H9 (cell line): ENCODE measurements at regions not wholly inside any gene's neighbourhood (a gene's known extent, or its start where the extent isn't known, plus 50 kb on each side); places are given as distances from the start of the nearest gene placed in this dataset.

Source experiments
- DNase-seq: peaks from one replicate; pipeline ENCODE4 v3.0.0-alpha.2; 2017
- H2AFZ ChIP-seq: one replicate; pipeline ENCODE4 v1.6.1; 2013; ENCODE audit warnings: mild to moderate bottlenecking, low read length, control low read depth, moderate library complexity
- H2AK5ac ChIP-seq: 2 replicates; pipeline ENCODE4 v1.6.1; 2013; ENCODE audit warnings: low read length, control low read depth, mixed read lengths; ENCODE audit not compliant: insufficient read length
- H2BK120ac ChIP-seq: one replicate; pipeline ENCODE4 v1.6.1; 2013; ENCODE audit warnings: low read depth, mild to moderate bottlenecking, low read length, control low read depth, inconsistent platforms; ENCODE audit not compliant: poor library complexity, severe bottlenecking
- H2BK12ac ChIP-seq: 2 replicates; pipeline ENCODE4 v1.6.1; 2013; ENCODE audit warnings: low read length, control low read depth, mixed read lengths, low read depth; ENCODE audit not compliant: insufficient read length
- H2BK15ac ChIP-seq: 2 replicates; pipeline ENCODE4 v1.6.1; 2013; ENCODE audit warnings: low read depth, low read length, control low read depth
- H2BK20ac ChIP-seq: one replicate; pipeline ENCODE4 v1.6.1; 2013; ENCODE audit warnings: low read depth, mild to moderate bottlenecking, low read length, control low read depth, inconsistent platforms; ENCODE audit not compliant: poor library complexity, severe bottlenecking
- H2BK5ac ChIP-seq: 2 replicates; pipeline ENCODE4 v1.6.1; 2013; ENCODE audit warnings: low read length, control low read depth, mixed read lengths; ENCODE audit not compliant: insufficient read length
- H3K14ac ChIP-seq: 2 replicates; pipeline ENCODE4 v1.6.1; 2013; ENCODE audit warnings: low read length, control low read depth; ENCODE audit not compliant: insufficient read depth
- H3K18ac ChIP-seq: 2 replicates; pipeline ENCODE4 v1.6.1; 2013; ENCODE audit warnings: low read depth, mild to moderate bottlenecking, mixed read lengths, low read length, control low read depth; ENCODE audit not compliant: insufficient read length
- H3K23ac ChIP-seq: 2 replicates; pipeline ENCODE4 v1.6.1; 2013; ENCODE audit warnings: low read length, control low read depth, mixed read lengths, low read depth; ENCODE audit not compliant: insufficient read length
- H3K23me2 ChIP-seq: 2 replicates; pipeline ENCODE4 v1.6.1; 2013; ENCODE audit warnings: low read depth, mild to moderate bottlenecking, mixed read lengths, low read length, control low read depth; ENCODE audit not compliant: insufficient read length, poor library complexity, severe bottlenecking
- H3K27ac ChIP-seq: 2 replicates; pipeline ENCODE4 v1.5.1; 2013; ENCODE audit warnings: low read length, control low read depth, mixed read lengths, low read depth; ENCODE audit not compliant: insufficient read length
- H3K27me3 ChIP-seq: 2 replicates; pipeline ENCODE4 v1.6.1; 2013; ENCODE audit warnings: low read length, control low read depth, inconsistent platforms; ENCODE audit not compliant: insufficient read depth
- H3K4ac ChIP-seq: 2 replicates; pipeline ENCODE4 v1.6.1; 2013; ENCODE audit warnings: low read depth, mild to moderate bottlenecking, control low read depth, inconsistent platforms, low read length, moderate library complexity
- H3K4me1 ChIP-seq: 2 replicates; pipeline ENCODE4 v1.6.1; 2013; ENCODE audit warnings: low read length, control low read depth, inconsistent platforms; ENCODE audit not compliant: insufficient read depth
- H3K4me2 ChIP-seq: 2 replicates; pipeline ENCODE4 v1.6.1; 2013; ENCODE audit warnings: low read length, control low read depth, mixed read lengths; ENCODE audit not compliant: insufficient read length, insufficient read depth
- H3K56ac ChIP-seq: 2 replicates; pipeline ENCODE4 v1.6.1; 2013; ENCODE audit warnings: low read depth, mild to moderate bottlenecking, mixed read lengths, low read length, control low read depth; ENCODE audit not compliant: insufficient read length
- H3K79me1 ChIP-seq: 2 replicates; pipeline ENCODE4 v1.6.1; 2013; ENCODE audit warnings: low read depth, mild to moderate bottlenecking, moderate library complexity, low read length, control low read depth, inconsistent platforms; ENCODE audit not compliant: insufficient read depth, poor library complexity, severe bottlenecking
- H3K79me2 ChIP-seq: 2 replicates; pipeline ENCODE4 v1.6.1; 2013; ENCODE audit warnings: low read length, control low read depth, inconsistent platforms; ENCODE audit not compliant: insufficient read depth
- H3K9ac ChIP-seq: 2 replicates; pipeline ENCODE4 v1.6.1; 2013; ENCODE audit warnings: low read length, control low read depth, mixed read lengths; ENCODE audit not compliant: insufficient read length; ENCODE audit errors: extremely low read depth
- H3K9me3 ChIP-seq: one replicate; pipeline ENCODE4 v1.6.1; 2013; ENCODE audit warnings: low read depth, low read length, inconsistent platforms; ENCODE audit not compliant: control insufficient read depth
- H3T11ph ChIP-seq: one replicate; pipeline ENCODE4 v1.6.1; 2013; ENCODE audit warnings: mild to moderate bottlenecking, low read length, control low read depth, inconsistent platforms
- H4K20me1 ChIP-seq: one replicate; pipeline ENCODE4 v1.6.1; 2013; ENCODE audit not compliant: control insufficient read depth, insufficient read length, insufficient read depth
- H4K5ac ChIP-seq: 2 replicates; pipeline ENCODE4 v1.6.1; 2013; ENCODE audit warnings: low read depth, mild to moderate bottlenecking, mixed read lengths, low read length, control low read depth; ENCODE audit not compliant: insufficient read length
- H4K8ac ChIP-seq: replicated peaks from 2 replicates; pipeline ENCODE4 v1.6.1; 2013; ENCODE audit warnings: low read length, control low read depth, mixed read lengths, low read depth; ENCODE audit not compliant: insufficient read length
- H4K91ac ChIP-seq: 2 replicates; pipeline ENCODE4 v1.6.1; 2013; ENCODE audit warnings: low read depth, mild to moderate bottlenecking, moderate library complexity, mixed read lengths, low read length, control low read depth; ENCODE audit not compliant: insufficient read length
- H3K27ac Mint-ChIP-seq, 3 experiments: 2 replicates in 2 of 3; 3 replicates in 1 of 3; pipeline ENCODE4 v1.8.0; 2020 to 2021; ENCODE audit warnings: mixed read lengths in 3 of 3, mild to moderate bottlenecking in 1 of 3, moderate library complexity in 1 of 3
- H3K27me3 Mint-ChIP-seq: 2 replicates; pipeline ENCODE4 v1.8.0; 2021; ENCODE audit warnings: low read depth, mild to moderate bottlenecking, moderate library complexity, mixed read lengths
- H3K36me3 Mint-ChIP-seq, 3 experiments: 2 replicates in 2 of 3; 3 replicates in 1 of 3; pipeline ENCODE4 v1.8.0; 2020 to 2021; ENCODE audit warnings: low read depth in 3 of 3, mixed read lengths in 3 of 3; ENCODE audit not compliant: insufficient read depth in 1 of 3
- H3K4me1 Mint-ChIP-seq, 2 experiments: 2 replicates each; pipeline ENCODE4 v1.8.0; 2020; ENCODE audit warnings: mixed read lengths in 2 of 2
- H3K4me3 Mint-ChIP-seq, 2 experiments: 2 replicates in 1 of 2; 3 replicates in 1 of 2; pipeline ENCODE4 v1.8.0; 2020 to 2021; ENCODE audit warnings: mild to moderate bottlenecking in 2 of 2, mixed read lengths in 2 of 2, moderate library complexity in 1 of 2
- H3K9me3 Mint-ChIP-seq, 2 experiments: 2 replicates in 1 of 2; 3 replicates in 1 of 2; pipeline ENCODE4 v1.8.0; 2020; ENCODE audit warnings: mild to moderate bottlenecking in 2 of 2, mixed read lengths in 2 of 2, moderate library complexity in 1 of 2
- WGBS: extraction: QIAGEN DNeasy Blood & Tissue Kit; methylation state at CpG from one replicate; pipeline ENCODE4 v1.1.7; 2013; ENCODE audit warnings: missing lambda C conversion rate, low lambda C conversion rate, mixed read lengths; ENCODE audit not compliant: insufficient read length; ENCODE audit errors: extremely low coverage; 5-methylcytosine and 5-hydroxymethylcytosine counted together
- TF ChIP-seq, protein P1 (sequence below): fragments of 200-600 bp; sonication (generic); conservative IDR thresholded peaks from 3 replicates; pipeline ENCODE4 v1.8.0; 2021; ENCODE audit warnings: antibody characterized with exemption, mild to moderate bottlenecking

DNA sequence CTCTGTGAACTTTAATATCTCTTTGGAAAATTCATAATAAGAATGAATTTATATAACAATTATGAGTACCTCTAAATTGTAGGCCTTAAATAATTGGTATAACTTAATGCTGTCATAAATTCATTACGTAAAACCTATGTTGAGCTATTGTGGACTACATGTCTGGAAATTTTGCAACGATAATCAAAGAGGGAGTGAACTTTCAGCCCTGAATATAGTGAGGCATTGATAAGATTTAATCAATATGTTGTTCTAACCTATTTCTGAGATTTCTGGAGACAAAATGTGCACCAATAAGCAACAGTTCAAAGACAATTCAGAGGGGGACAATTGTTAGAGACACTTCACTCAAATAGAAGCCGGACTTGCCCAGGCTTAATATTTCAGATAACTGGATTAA is 499.4 kb downstream of the ELAVL2 start:
- H3K36me3 Mint-ChIP-seq = peaks cover 9 to 24% (median 14%) of the 10 kb centered on the region in 3 experiments
- H3K18ac ChIP-seq = no peak overlapping the region
- no peak overlapping the region for H2BK5ac ChIP-seq
- no peak overlapping the region for H4K8ac ChIP-seq
- no peaks in the 10 kb centered on the region for H3K79me2 ChIP-seq
- no peaks in the 10 kb centered on the region for H3K4me1 ChIP-seq
- no peak overlapping the region for H4K5ac ChIP-seq
- peaks cover 38% of the 10 kb centered on the region for H3K27me3 Mint-ChIP-seq
- H3K4ac ChIP-seq = no peak overlapping the region
- H3K56ac ChIP-seq = no peak overlapping the region
- peaks cover 7 to 16% of the 10 kb centered on the region in 2 experiments for H3K4me1 Mint-ChIP-seq
- H3K4me3 Mint-ChIP-seq = no peak overlapping the region
- TF ChIP-seq, protein P1, sequence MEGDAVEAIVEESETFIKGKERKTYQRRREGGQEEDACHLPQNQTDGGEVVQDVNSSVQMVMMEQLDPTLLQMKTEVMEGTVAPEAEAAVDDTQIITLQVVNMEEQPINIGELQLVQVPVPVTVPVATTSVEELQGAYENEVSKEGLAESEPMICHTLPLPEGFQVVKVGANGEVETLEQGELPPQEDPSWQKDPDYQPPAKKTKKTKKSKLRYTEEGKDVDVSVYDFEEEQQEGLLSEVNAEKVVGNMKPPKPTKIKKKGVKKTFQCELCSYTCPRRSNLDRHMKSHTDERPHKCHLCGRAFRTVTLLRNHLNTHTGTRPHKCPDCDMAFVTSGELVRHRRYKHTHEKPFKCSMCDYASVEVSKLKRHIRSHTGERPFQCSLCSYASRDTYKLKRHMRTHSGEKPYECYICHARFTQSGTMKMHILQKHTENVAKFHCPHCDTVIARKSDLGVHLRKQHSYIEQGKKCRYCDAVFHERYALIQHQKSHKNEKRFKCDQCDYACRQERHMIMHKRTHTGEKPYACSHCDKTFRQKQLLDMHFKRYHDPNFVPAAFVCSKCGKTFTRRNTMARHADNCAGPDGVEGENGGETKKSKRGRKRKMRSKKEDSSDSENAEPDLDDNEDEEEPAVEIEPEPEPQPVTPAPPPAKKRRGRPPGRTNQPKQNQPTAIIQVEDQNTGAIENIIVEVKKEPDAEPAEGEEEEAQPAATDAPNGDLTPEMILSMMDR = no peak
- H2BK20ac ChIP-seq = no peak overlapping the region
- no peaks in the 10 kb centered on the region for H3K27me3 ChIP-seq
- no peak for DNase-seq
- H3K23me2 ChIP-seq = no peaks in the 10 kb centered on the region
- no peak overlapping the region for H2BK12ac ChIP-seq
- no peak overlapping the region for H3K27ac Mint-ChIP-seq
- WGBS = no CpG with 5 or more reads among the region's 3 CpGs
- H3K9me3 Mint-ChIP-seq = peaks cover 25 to 26% of the 10 kb centered on the region in 2 experiments
- H3K4me2 ChIP-seq = no peak overlapping the region
- no peak overlapping the region for H3K27ac ChIP-seq
- no peaks in the 10 kb centered on the region for H4K20me1 ChIP-seq
- H2AFZ ChIP-seq = no peak overlapping the region
- no peak overlapping the region for H3K14ac ChIP-seq
- H2AK5ac ChIP-seq = no peak overlapping the region
- H4K91ac ChIP-seq = no peak overlapping the region
- H3K9me3 ChIP-seq = no peaks in the 10 kb centered on the region
- no peak overlapping the region for H3T11ph ChIP-seq
- no peak overlapping the region for H2BK120ac ChIP-seq
- no peak overlapping the region for H2BK15ac ChIP-seq
- H3K23ac ChIP-seq = no peak overlapping the region
- H3K9ac ChIP-seq = no peak overlapping the region
- no peaks in the 10 kb centered on the region for H3K79me1 ChIP-seq
